Rectal smooth muscle tissue (tissue), 1 donor: ENCODE measurements at regions not wholly inside any gene's neighbourhood (a gene's known extent, or its start where the extent isn't known, plus 50 kb on each side); places are given as distances from the start of the nearest gene placed in this dataset.
"Not testable (repeated sequence)": the region's sequence is repeated elsewhere in the genome, so short reads cannot be mapped to it uniquely, and the experiment has no call there.

Experiments used
- H3K27ac ChIP-seq: one replicate; pipeline ENCODE4 v1.7.0; 2013; ENCODE audit warnings: low read depth, low read length, inconsistent platforms
- H3K27me3 ChIP-seq: one replicate; pipeline ENCODE4 v1.7.0; 2013; ENCODE audit warnings: low read length; ENCODE audit not compliant: control insufficient read depth, insufficient read depth
- H3K36me3 ChIP-seq: one replicate; pipeline ENCODE4 v1.7.0; 2013; ENCODE audit warnings: low read length; ENCODE audit not compliant: control insufficient read depth, insufficient read depth
- H3K4me1 ChIP-seq: one replicate; pipeline ENCODE4 v1.7.0; 2013; ENCODE audit warnings: low read length; ENCODE audit not compliant: control insufficient read depth, insufficient read depth
- H3K4me3 ChIP-seq: one replicate; pipeline ENCODE4 v1.7.0; 2013; ENCODE audit warnings: low read length
- H3K9ac ChIP-seq: one replicate; pipeline ENCODE4 v1.7.0; 2013; ENCODE audit warnings: low read length

GRCh38 chr3:153767601-153768560 lies 353.3 kb upstream of the ARHGEF26 start:
- Histone ChIP-seq H3K27ac (no peak overlapping the region), H3K36me3 (no peaks in the 10 kb centered on the region), H3K4me3 (no peak overlapping the region), H3K4me1 (no peaks in the 10 kb centered on the region), H3K9ac (no peak overlapping the region), H3K27me3 (no peaks in the 10 kb centered on the region)

DNA sequence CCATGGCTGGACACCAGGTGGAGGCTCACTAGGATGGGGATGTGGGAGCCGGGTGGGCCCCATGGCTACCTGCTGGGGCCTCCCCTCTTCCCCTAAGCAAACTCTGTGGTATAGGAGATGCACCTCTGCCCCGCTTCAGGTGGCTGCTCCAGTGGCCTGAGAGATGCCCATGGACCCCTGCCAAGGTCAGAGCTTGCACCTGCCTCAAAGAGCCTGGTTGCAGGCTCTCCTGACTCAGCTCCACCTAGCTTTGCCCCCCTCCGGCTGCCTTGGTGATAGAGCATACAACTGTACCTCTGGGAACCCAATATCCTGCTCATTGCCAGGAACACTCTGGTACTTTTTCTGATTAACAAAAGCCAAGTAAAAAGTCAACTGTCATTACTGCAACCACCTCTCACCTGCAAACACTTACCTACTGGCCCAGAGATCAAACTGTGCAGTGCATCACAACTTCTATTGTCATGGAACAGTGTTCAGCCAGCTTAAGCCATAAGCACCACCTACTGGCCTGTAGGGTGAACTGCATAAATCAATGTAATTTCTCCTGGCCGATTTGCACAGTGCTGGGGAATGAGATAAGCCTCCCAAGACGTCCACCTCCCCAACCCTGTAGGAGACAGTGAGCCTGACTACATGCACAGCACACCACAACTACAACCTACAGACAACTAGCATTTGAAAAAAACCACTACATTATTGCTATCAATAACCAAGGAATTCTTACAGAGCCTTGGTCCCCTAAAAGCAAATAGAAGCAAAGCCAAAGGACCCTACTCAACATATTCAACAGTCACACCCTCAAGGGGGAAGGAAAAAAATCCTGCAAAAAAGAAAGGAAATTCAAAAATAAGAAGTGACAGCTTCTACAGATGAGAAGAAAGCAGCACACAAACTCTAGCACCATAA lies 352.4 kb upstream of the ARHGEF26 start:
- H3K4me3 ChIP-seq, result no peak overlapping the region
- H3K9ac ChIP-seq, result no peak overlapping the region
- no peaks in the 10 kb centered on the region for H3K27me3 ChIP-seq
- no peak overlapping the region for H3K27ac ChIP-seq
- H3K4me1 ChIP-seq, result no peaks in the 10 kb centered on the region
- H3K36me3 ChIP-seq, result no peaks in the 10 kb centered on the region

GRCh38 chr3:153783106-153783505 lies 338.1 kb upstream of the ARHGEF26 start:
- Histone ChIP-seq H3K27me3 (no peaks in the 10 kb centered on the region), H3K27ac (no peak overlapping the region), H3K36me3 (no peaks in the 10 kb centered on the region), H3K4me3 (no peak overlapping the region), H3K4me1 (peaks cover 9% of the 10 kb centered on the region), H3K9ac (no peak overlapping the region)

- H3K27ac ChIP-seq, result no peak overlapping the region
- H3K4me3 ChIP-seq, result no peak overlapping the region
These were observed 337.3 kb upstream of the ARHGEF26 start for GRCh38 chr3:153783741-153784480.

GRCh38 chr3:153785901-153786300 lies 335.3 kb upstream of the ARHGEF26 start:
- Histone ChIP-seq H3K4me3 (no peak overlapping the region), H3K27me3 (no peaks in the 10 kb centered on the region), H3K27ac (no peak overlapping the region), H3K9ac (no peak overlapping the region), H3K4me1 (peaks cover 9% of the 10 kb centered on the region), H3K36me3 (no peaks in the 10 kb centered on the region)

More at GRCh38 chr3:153783741-153784480, 337.3 kb upstream of the ARHGEF26 start:
- no peaks in the 10 kb centered on the region for H3K27me3 ChIP-seq
- H3K36me3 ChIP-seq, result no peaks in the 10 kb centered on the region
- H3K4me1 ChIP-seq, result peaks cover 9% of the 10 kb centered on the region
- no peak overlapping the region for H3K9ac ChIP-seq

DNA sequence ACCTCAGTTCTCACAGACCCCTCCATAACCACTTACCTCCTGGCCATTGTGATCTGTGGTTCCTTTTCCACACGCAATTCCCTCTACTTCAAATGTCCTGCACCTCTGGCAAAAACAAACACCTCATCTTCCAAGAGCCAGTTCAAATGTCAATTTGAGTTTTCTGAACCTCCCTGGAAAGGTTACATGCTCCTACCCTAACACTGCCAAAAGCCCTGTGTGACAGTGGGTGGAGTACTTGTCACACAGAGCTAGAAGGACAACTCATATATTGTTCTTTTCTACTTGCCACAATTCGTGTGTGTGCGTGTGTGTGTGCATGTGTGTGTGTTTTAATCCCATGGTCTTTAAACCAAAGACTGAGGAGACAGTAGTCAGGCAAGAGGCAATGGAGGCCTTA lies 331.8 kb upstream of the ARHGEF26 start:
- no peaks in the 10 kb centered on the region for H3K36me3 ChIP-seq
- H3K9ac ChIP-seq, result no peak overlapping the region

DNA sequence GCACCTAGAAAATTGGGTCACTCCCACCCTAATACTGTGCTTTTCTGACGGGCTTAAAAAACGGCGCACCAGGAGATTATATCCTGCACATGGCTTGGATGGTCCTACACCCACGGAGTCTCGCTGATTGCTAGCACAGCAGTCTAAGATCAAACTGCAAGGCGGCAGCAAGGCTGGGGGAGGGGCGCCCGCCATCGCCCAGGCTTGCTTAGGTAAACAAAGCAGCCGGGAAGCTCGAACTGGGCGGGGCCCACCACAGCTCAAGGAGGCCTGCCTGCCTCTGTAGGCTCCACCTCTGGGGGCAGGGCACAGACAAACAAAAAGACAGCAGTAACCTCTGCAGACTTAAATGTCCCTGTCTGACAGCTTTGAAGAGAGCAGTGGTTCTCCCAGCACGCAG lies 324.1 kb upstream of the ARHGEF26 start:
- H3K4me3 ChIP-seq, H3K9ac ChIP-seq, H3K27ac ChIP-seq, H3K36me3 ChIP-seq, H3K4me1 ChIP-seq, H3K27me3 ChIP-seq: not testable (repeated sequence)

More for the DNA sequence above, 331.8 kb upstream of the ARHGEF26 start:
- H3K4me1 ChIP-seq, result no peaks in the 10 kb centered on the region
- no peak overlapping the region for H3K4me3 ChIP-seq
- H3K27me3 ChIP-seq, result no peaks in the 10 kb centered on the region
- H3K27ac ChIP-seq, result no peak overlapping the region

DNA sequence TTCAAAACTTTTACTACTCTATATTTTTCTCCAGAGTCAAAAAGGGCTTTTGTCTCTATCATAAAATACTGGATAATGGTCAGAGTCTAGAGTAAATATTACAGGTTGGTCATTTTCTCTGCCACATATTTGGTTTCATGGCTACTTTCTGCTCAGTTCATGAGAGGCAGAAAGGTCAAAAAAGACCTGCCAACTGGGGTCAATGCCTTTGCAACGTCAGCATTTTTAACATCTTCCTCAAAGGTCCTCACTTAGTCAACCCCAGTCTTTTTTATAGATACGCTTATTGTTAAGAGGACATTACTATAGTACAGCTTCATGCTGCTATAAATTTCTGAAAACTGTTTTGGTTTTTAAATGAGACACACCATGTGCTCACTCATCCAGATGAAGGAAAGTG lies 312.1 kb upstream of the ARHGEF26 start:
- Histone ChIP-seq H3K36me3 (no peaks in the 10 kb centered on the region), H3K4me3 (no peak overlapping the region), H3K27me3 (no peaks in the 10 kb centered on the region), H3K9ac (no peak overlapping the region), H3K4me1 (no peaks in the 10 kb centered on the region), H3K27ac (no peak overlapping the region)

DNA sequence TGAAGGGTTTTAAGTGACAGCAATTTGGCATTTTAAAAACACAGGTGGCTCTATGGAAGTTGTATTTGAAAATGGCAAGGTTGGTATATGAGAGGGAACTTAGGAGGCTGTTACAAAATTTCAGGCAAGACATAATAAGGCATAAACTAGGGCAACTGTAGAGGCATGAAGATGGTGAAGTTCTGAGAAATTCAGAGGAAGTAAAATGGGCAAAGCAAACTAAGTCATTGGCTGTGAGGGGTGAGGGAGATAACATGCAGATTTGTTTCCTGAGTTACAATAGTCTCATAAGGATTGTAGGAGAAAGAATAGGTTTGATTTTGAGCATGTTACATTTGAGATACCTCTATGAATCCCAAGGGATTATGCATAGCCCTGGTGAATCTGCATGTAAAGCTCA lies 302.9 kb upstream of the ARHGEF26 start:
- Histone ChIP-seq H3K9ac (no peak overlapping the region), H3K27ac (no peak overlapping the region), H3K4me1 (no peaks in the 10 kb centered on the region)

DNA sequence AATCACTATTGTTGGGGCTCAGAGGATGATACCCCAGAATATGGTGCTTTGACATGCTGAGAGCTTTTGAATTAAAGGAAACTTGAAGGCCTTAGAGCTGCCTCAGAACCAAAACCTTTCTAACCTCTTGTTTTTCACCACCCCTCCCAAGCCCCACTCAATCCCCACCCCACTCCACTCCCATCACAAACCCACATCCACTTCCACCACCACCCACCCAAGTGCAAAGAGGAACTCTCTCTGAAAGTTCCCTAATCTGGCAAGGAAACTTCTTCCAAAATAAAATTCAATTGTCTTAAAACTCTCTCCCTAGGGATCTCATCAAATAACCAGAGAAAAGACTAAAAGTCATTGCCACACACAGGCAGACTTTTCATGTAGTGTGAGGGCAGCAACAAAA lies 301.2 kb upstream of the ARHGEF26 start:
- H3K4me3 ChIP-seq, result no peak overlapping the region
- H3K27ac ChIP-seq, result no peak overlapping the region
- H3K9ac ChIP-seq, result no peak overlapping the region
- no peaks in the 10 kb centered on the region for H3K36me3 ChIP-seq
- no peaks in the 10 kb centered on the region for H3K4me1 ChIP-seq
- no peaks in the 10 kb centered on the region for H3K27me3 ChIP-seq

More for the DNA sequence above, 302.9 kb upstream of the ARHGEF26 start:
- H3K27me3 ChIP-seq, result no peaks in the 10 kb centered on the region
- H3K4me3 ChIP-seq, result no peak overlapping the region
- no peaks in the 10 kb centered on the region for H3K36me3 ChIP-seq

DNA sequence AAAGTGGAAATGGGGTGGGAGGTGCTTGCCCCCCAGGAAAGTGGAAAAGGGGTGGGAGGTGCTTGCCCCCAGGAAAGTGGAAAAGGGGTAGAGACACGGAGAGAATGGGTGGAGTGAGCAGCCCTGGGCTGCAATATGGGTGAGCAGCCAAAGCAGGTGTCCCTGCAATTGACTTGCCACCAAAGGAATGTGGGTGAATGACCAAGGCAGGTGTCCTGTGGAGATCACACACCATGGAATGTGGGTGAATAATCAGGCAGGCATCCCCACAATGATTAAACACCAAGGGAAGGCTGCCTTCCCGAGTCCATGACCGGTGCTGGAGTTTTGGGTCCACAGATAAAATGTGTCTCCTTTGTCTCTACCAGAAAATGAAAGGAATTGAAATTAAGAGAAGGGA lies 292.8 kb upstream of the ARHGEF26 start:
- not testable (repeated sequence) for H3K27me3 ChIP-seq, H3K9ac ChIP-seq, H3K4me3 ChIP-seq, H3K36me3 ChIP-seq, H3K27ac ChIP-seq, H3K4me1 ChIP-seq

- Histone ChIP-seq H3K27me3 (no peaks in the 10 kb centered on the region), H3K27ac (no peak overlapping the region), H3K4me3 (no peak overlapping the region), H3K4me1 (no peaks in the 10 kb centered on the region), H3K36me3 (no peaks in the 10 kb centered on the region), H3K9ac (no peak overlapping the region)
These were observed 291.5 kb upstream of the ARHGEF26 start for GRCh38 chr3:153829606-153830170.
